BJ (cell line): ENCODE measurements at regions not wholly inside any gene's neighbourhood (a gene's known extent, or its start where the extent isn't known, plus 50 kb on each side); places are given as distances from the start of the nearest gene placed in this dataset.
A peak's percentile ranks its signal among the peaks of the same experiment; 100 is the strongest.
"Not testable (repeated sequence)": the region's sequence is repeated elsewhere in the genome, so short reads cannot be mapped to it uniquely, and the experiment has no call there.

Experiments used
- CTCF ChIA-PET: fragments of 350-600 bp; formaldehyde crosslinking; extraction: SDS; loops from one replicate; lab custom pipeline; 2021; ENCODE audit warnings: antibody characterized with exemption, inconsistent platforms; lab: Yijun Ruan, JAX
- POLR2A ChIA-PET: fragments of 300-600 bp; sonication (Branson Sonifier 250); formaldehyde crosslinking; extraction: SDS; loops from one replicate; lab custom pipeline; 2021; ENCODE audit warnings: antibody characterized with exemption; lab: Charles Lee
- DNase-seq: peaks from one replicate; pipeline ENCODE4 v3.0.0-alpha.2; 2011; ENCODE audit warnings: low read depth
- H3K27me3 ChIP-seq: 2 replicates; pipeline ENCODE4 v1.6.0; 2011; ENCODE audit warnings: low read length; ENCODE audit not compliant: control insufficient read depth, insufficient read depth
- H3K36me3 ChIP-seq: 2 replicates; pipeline ENCODE4 v1.5.1; 2011; ENCODE audit warnings: low read length; ENCODE audit not compliant: control insufficient read depth, insufficient read depth
- H3K4me3 ChIP-seq: 2 replicates; pipeline ENCODE4 v1.5.1; 2011; ENCODE audit warnings: low read depth, mild to moderate bottlenecking, control low read depth, low read length
- CTCF ChIP-seq: IDR thresholded peaks from 2 replicates; pipeline ENCODE4 v1.5.1; 2011; ENCODE audit warnings: low read depth, mild to moderate bottlenecking, control low read depth, inconsistent platforms, low read length, moderate library complexity; ENCODE audit not compliant: insufficient read depth

DNA sequence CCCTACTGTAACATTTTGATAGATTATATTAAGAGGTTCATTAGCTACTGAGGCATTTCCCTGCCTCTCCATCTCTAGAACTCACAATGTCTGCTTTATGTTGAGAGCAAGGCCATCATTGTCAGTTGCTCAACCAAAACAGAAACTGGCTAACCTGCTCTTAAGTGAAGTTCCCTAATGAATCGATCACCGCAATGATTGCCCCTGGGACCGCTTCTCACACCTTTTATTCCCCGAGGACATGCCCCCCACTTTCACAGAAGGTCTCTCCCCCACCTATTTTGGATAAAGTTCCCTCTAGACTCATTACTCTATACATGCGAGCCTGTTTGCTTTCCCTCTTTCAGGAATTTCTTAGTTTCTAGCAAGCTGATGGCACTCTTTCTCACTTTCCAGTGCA is 108.8 kb downstream of the FAM217A start:
- ChIA-PET CTCF (interaction anchor here (1.0 to 1.3 kb wide), 3 partner anchors 8 to 691 kb away, joined by 3 to 4 read pairs (median 3); no protein-coding TSS in a partner anchor), POLR2A (no interaction called here)
- Histone ChIP-seq H3K4me3 (no peak overlapping the region), H3K27me3 (no peaks in the 10 kb centered on the region), H3K36me3 (no peaks in the 10 kb centered on the region)
- TF ChIP-seq CTCF: no peak
- no peak for DNase-seq

DNA sequence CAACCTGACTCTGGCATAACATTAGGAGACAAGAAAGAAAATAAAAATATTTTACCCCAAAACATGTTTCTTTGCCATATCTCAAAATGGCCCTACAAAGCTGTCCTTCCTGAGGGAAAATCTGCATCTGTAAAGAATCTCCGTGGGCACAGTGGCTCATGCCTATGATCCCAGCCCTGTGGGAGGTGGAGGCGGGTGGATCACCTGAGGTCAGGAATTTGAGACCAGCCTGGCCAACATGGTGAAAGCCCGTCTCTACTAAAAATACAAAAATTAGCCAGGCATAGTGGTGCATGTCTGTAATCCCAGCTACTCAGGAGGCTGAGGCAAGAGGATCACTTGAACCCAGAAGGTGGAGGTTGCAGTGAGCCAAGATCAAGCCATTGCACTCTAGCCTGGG is 105.8 kb downstream of the FAM217A start:
- H3K27me3 ChIP-seq, H3K36me3 ChIP-seq, POLR2A ChIA-PET, H3K4me3 ChIP-seq, DNase-seq: not testable (repeated sequence)
- CTCF ChIA-PET: interaction anchor here (1.9 kb wide), 1 partner anchor 13 kb away, joined by 9 read pairs; no protein-coding TSS in a partner anchor

GRCh38 chr6:3977875-3978711 is 100.8 kb downstream of the FAM217A start:
- Histone ChIP-seq H3K36me3 (no peaks in the 10 kb centered on the region), H3K4me3 (no peak overlapping the region), H3K27me3 (no peaks in the 10 kb centered on the region)
- TF ChIP-seq CTCF: peak; percentile 75
- ChIA-PET POLR2A (interaction anchor here (1.2 kb wide), 1 partner anchor 40 kb away, joined by 21 read pairs; no protein-coding TSS in a partner anchor), CTCF (interaction anchor here (0.6 to 6.3 kb wide), 57 partner anchors 7 to 698 kb away, joined by 3 to 77 read pairs (median 4); partner anchors contain the start of gene FAM50B)
- DNase-seq: peak; percentile 58

DNA sequence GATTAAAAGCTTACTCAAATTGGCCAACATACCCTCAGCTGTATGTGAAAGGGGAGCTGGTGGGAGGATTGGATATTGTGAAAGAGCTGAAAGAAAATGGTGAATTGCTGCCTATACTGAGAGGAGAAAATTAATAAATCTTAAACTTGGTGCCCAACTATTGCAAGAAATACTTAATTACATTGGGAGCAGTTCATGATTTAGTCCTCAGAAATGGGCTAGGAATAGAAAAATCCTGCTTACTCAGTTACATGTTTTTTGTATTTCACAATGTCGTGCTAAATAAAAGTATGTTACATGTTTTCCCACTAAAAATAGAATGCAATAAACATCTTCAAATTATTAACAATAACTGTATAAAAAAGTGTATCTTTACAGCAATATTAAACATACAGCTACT is 100.0 kb downstream of the FAM217A start:
- H3K36me3 ChIP-seq, DNase-seq: not testable (repeated sequence)
- POLR2A ChIA-PET: interaction anchor here (1.2 kb wide), 1 partner anchor 39 kb away, joined by 21 read pairs; no protein-coding TSS in a partner anchor

GRCh38 chr6:3981917-3982316 is 97.0 kb downstream of the FAM217A start:
- H3K27me3 ChIP-seq: no peaks in the 10 kb centered on the region
- no peak for TF ChIP-seq CTCF
- POLR2A ChIA-PET: no interaction called here
- DNase-seq: no peak
- CTCF ChIA-PET: interaction anchor here (1.0 kb wide), 1 partner anchor 9 kb away, joined by 3 read pairs; no protein-coding TSS in a partner anchor
- H3K4me3 ChIP-seq: no peak overlapping the region
- no peaks in the 10 kb centered on the region for H3K36me3 ChIP-seq

More for the DNA sequence above, 100.0 kb downstream of the FAM217A start:
- not testable (repeated sequence) for H3K4me3 ChIP-seq, H3K27me3 ChIP-seq
- CTCF ChIA-PET: interaction anchor here (0.9 to 6.3 kb wide), 35 partner anchors 8 to 699 kb away, joined by 3 to 77 read pairs (median 5); partner anchors contain the start of gene FAM50B

DNA sequence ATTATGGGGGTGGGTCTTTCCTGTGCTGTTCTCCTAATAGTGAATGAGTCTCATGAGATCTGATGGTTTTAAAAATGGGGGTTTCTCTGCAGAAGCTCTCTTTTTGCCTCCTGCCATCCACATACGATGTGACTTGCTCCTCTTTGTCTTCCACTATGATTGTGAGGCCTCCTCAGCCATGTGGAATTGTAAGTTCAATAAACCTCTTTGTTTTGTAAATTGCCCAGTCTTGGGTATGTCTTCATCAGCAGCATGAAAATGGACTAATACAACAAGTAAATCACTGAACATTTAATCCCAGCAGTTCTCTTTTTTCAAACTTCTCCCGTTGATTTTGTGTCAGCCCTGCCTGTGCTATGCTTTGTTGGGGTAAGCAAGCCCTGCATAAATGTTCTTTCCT is 95.2 kb downstream of the FAM217A start:
- CTCF ChIA-PET: no interaction called here
- Histone ChIP-seq H3K36me3 (no peaks in the 10 kb centered on the region), H3K4me3 (no peak overlapping the region), H3K27me3 (no peaks in the 10 kb centered on the region)
- no peak for TF ChIP-seq CTCF
- POLR2A ChIA-PET: no interaction called here
- DNase-seq: no peak
